GM23338 (cell line): ENCODE measurements at regions not wholly inside any gene's neighbourhood (a gene's known extent, or its start where the extent isn't known, plus 50 kb on each side); places are given as distances from the start of the nearest gene placed in this dataset.

Experiments
- CREB1 ChIP-seq: fragments of 250-450 bp; sonication (Bioruptor Pico); IDR thresholded peaks from 2 replicates; pipeline ENCODE4 v1.5.0; 2020; ENCODE audit warnings: low read depth, mild to moderate bottlenecking, moderate library complexity
- EZH2 ChIP-seq: fragments of 200-600 bp; sonication (generic); IDR thresholded peaks from one replicate; pipeline ENCODE4 v1.8.0; 2017; ENCODE audit warnings: antibody characterized with exemption, mild to moderate bottlenecking, low read depth; ENCODE audit not compliant: unreplicated experiment
- EZH2phosphoT487 ChIP-seq: fragments of 200-600 bp; sonication (generic); IDR thresholded peaks from one replicate; pipeline ENCODE4 v1.8.1; 2018; ENCODE audit warnings: antibody characterized with exemption; ENCODE audit not compliant: unreplicated experiment
- JUNB ChIP-seq: IDR thresholded peaks from one replicate; pipeline ENCODE4 v1.6.1; 2016; ENCODE audit warnings: antibody characterized with exemption; ENCODE audit not compliant: unreplicated experiment
- NANOG ChIP-seq: IDR thresholded peaks from 2 replicates; pipeline ENCODE4 v1.6.1; 2016; ENCODE audit warnings: antibody characterized with exemption, borderline replicate concordance
- POLR2AphosphoS5 ChIP-seq: IDR thresholded peaks from 2 replicates; pipeline ENCODE4 v1.6.1; 2016; ENCODE audit warnings: antibody characterized with exemption, low read depth
- STAT1 ChIP-seq: IDR thresholded peaks from one replicate; pipeline ENCODE4 v1.6.1; 2016; ENCODE audit warnings: antibody characterized with exemption; ENCODE audit not compliant: unreplicated experiment
- ZNF114 ChIP-seq: fragments of 250-450 bp; sonication (Bioruptor Pico); IDR thresholded peaks from 2 replicates; pipeline ENCODE4 v1.5.0; 2020; ENCODE audit warnings: mild to moderate bottlenecking, moderate library complexity
- ZNF331 ChIP-seq: fragments of 250-450 bp; sonication (Bioruptor Pico); IDR thresholded peaks from 2 replicates; pipeline ENCODE4 v1.5.0; 2020; ENCODE audit warnings: low read depth, mild to moderate bottlenecking, moderate library complexity
- ZNF462 ChIP-seq: fragments of 250-450 bp; sonication (Bioruptor Pico); IDR thresholded peaks from 2 replicates; pipeline ENCODE4 v1.5.0; 2020; ENCODE audit warnings: mild to moderate bottlenecking, moderate library complexity
- TF ChIP-seq, protein P1 (sequence below), 2 experiments: fragments of 200-600 bp in 1 of 2; sonication (generic) in 1 of 2; conservative IDR thresholded peaks; 2 replicates each; pipeline versions ENCODE4 v1.5.1 to v1.6.1; 2016 to 2017; ENCODE audit warnings: antibody characterized with exemption in 2 of 2, low read depth in 2 of 2, mild to moderate bottlenecking in 2 of 2, moderate library complexity in 1 of 2

- TF ChIP-seq ZNF462 (CRISPR knock-in tag) (no peak), EZH2 (no peak), ZNF114 (CRISPR knock-in tag) (no peak), EZH2phosphoT487 (no peak), ZNF331 (CRISPR knock-in tag) (no peak), CREB1 (no peak), STAT1 (no peak), JUNB (no peak), NANOG (no peak), POLR2AphosphoS5 (no peak)
- TF ChIP-seq, protein P1, sequence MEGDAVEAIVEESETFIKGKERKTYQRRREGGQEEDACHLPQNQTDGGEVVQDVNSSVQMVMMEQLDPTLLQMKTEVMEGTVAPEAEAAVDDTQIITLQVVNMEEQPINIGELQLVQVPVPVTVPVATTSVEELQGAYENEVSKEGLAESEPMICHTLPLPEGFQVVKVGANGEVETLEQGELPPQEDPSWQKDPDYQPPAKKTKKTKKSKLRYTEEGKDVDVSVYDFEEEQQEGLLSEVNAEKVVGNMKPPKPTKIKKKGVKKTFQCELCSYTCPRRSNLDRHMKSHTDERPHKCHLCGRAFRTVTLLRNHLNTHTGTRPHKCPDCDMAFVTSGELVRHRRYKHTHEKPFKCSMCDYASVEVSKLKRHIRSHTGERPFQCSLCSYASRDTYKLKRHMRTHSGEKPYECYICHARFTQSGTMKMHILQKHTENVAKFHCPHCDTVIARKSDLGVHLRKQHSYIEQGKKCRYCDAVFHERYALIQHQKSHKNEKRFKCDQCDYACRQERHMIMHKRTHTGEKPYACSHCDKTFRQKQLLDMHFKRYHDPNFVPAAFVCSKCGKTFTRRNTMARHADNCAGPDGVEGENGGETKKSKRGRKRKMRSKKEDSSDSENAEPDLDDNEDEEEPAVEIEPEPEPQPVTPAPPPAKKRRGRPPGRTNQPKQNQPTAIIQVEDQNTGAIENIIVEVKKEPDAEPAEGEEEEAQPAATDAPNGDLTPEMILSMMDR (conservative IDR thresholded peaks at IDR 0.05; ENCODE audit: low read depth in 2 of 2) = no peak
Measured at GRCh38 chrX:30973784-30974427, 84.9 kb upstream of the TAB3 start (continued).
